ENCODE measurements at regions not wholly inside any gene's neighbourhood (a gene's known extent, or its start where the extent isn't known, plus 50 kb on each side); places are given as distances from the start of the nearest gene placed in this dataset.

DNA sequence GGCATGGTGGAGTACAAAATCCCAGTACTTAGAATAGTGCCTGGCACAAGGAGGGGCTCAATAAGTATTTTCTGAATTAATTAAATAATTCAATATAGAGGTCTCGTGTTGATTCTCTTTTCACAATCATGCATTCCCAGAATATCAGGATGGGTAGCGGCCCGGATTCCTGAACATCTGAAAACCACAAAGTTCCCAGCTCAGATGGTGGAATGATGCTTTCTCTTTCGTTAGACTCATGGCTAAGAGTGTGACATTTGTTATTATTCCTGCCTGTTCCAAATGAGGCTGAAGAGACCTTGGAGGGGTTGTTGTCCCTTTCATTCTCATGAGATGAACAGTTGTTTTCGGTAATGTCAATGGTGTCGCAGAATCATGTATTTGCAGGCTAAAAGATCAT lies 95.4 kb upstream of the LIFR start:
- Histone ChIP-seq H3K4me3 (no peak overlapping the region), H3K27me3 (no peaks in the 10 kb centered on the region), H3K4me1 (no peaks in the 10 kb centered on the region), H3K27ac (no peak overlapping the region), H3K36me3 (no peaks in the 10 kb centered on the region), H3K9me3 (no peaks in the 10 kb centered on the region)
- whole genome bisulfite sequencing, 2 donors, result 83 to 89% methylated on average over 6 of the region's 6 CpGs
- TF ChIP-seq CTCF (IDR thresholded peaks at IDR 0.05) (no peak), POLR2AphosphoS5 (IDR thresholded peaks at IDR 0.05) (no peak), POLR2A (IDR thresholded peaks at IDR 0.05) (no peak), EP300 (IDR thresholded peaks at IDR 0.05) (no peak)
- no peak for DNase-seq
- intact Hi-C loops (cut with DNase I), result no loop called here

GRCh38 chr5:38653389-38653788 lies 96.9 kb upstream of the LIFR start:
- Histone ChIP-seq H3K4me1 (no peaks in the 10 kb centered on the region), H3K36me3 (no peaks in the 10 kb centered on the region), H3K9me3 (no peaks in the 10 kb centered on the region), H3K27me3 (no peaks in the 10 kb centered on the region), H3K4me3 (no peak overlapping the region), H3K27ac (no peak overlapping the region)
- no peak for DNase-seq
- intact Hi-C loops (cut with DNase I), result no loop called here
- 80 to 88% methylated on average over 2 of the region's 2 CpGs for WGBS, 2 donors
- TF ChIP-seq EP300 (IDR thresholded peaks at IDR 0.05), result no peak
- no peak for TF ChIP-seq CTCF (IDR thresholded peaks at IDR 0.05)
- TF ChIP-seq POLR2A (IDR thresholded peaks at IDR 0.05), result no peak
- no peak for TF ChIP-seq POLR2AphosphoS5 (IDR thresholded peaks at IDR 0.05)

- H3K4me3 ChIP-seq, result no peak overlapping the region
- H3K27me3 ChIP-seq, result no peaks in the 10 kb centered on the region
- H3K27ac ChIP-seq, result no peak overlapping the region
- WGBS, 2 donors, result 88 to 93% methylated on average over 6 of the region's 6 CpGs
- no peaks in the 10 kb centered on the region for H3K9me3 ChIP-seq
- TF ChIP-seq POLR2AphosphoS5 (IDR thresholded peaks at IDR 0.05) (no peak), CTCF (IDR thresholded peaks at IDR 0.05) (no peak)
- DNase-seq, result no peak
- no peaks in the 10 kb centered on the region for H3K36me3 ChIP-seq
- intact Hi-C loops (cut with DNase I), result no loop called here
- no peaks in the 10 kb centered on the region for H3K4me1 ChIP-seq
These were observed 99.2 kb upstream of the LIFR start for GRCh38 chr5:38655691-38656090.

DNA sequence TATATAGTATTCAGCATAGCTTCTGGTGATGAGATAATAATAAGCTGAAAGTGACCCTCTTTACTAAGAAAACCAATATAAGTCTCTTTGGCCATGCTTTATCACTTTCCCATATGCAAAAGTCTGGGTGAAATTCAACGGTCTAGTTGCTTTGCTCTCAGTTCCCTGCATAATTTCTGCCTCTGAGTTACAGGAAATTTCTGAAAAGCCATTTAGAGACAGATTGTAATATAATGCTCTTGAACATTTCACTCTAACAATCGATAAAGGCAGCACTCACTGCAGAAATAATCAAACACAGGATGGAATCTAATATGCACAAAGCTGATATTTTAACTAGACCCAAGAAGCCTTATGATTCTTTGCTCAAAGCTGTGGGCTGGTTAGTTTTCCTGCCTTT lies 100.1 kb upstream of the LIFR start:
- no peak overlapping the region for H3K27ac ChIP-seq
- WGBS, 2 donors, result 60 to 78% methylated on average over 2 of the region's 2 CpGs
- no peak overlapping the region for H3K4me3 ChIP-seq
- no peaks in the 10 kb centered on the region for H3K27me3 ChIP-seq
- intact Hi-C loops (cut with DNase I), result no loop called here
- TF ChIP-seq EP300 (IDR thresholded peaks at IDR 0.05) (no peak), POLR2A (IDR thresholded peaks at IDR 0.05) (no peak), CTCF (IDR thresholded peaks at IDR 0.05) (no peak)
- H3K9me3 ChIP-seq, result no peaks in the 10 kb centered on the region
- no peak for DNase-seq
- no peaks in the 10 kb centered on the region for H3K4me1 ChIP-seq
- no peaks in the 10 kb centered on the region for H3K36me3 ChIP-seq

- intact Hi-C loops (cut with DNase I), result no loop called here
- Histone ChIP-seq H3K4me1 (no peaks in the 10 kb centered on the region), H3K27me3 (no peaks in the 10 kb centered on the region), H3K27ac (no peak overlapping the region), H3K9me3 (no peaks in the 10 kb centered on the region), H3K36me3 (no peaks in the 10 kb centered on the region), H3K4me3 (no peak overlapping the region)
- no peak for TF ChIP-seq POLR2A (IDR thresholded peaks at IDR 0.05)
- no peak for TF ChIP-seq CTCF (IDR thresholded peaks at IDR 0.05)
- TF ChIP-seq POLR2AphosphoS5 (IDR thresholded peaks at IDR 0.05), result no peak
- TF ChIP-seq EP300 (IDR thresholded peaks at IDR 0.05), result no peak
- DNase-seq, result no peak
- WGBS, 2 donors, result 92 to 93% methylated on average over 2 of the region's 2 CpGs
These were observed 100.6 kb upstream of the LIFR start for GRCh38 chr5:38657020-38657419.
